Activated naive CD4-positive, alpha-beta T cell treated with anti-CD3 and anti-CD28 coated beads, Interleukin-2, amount 50 U/mL, for 72 hours (primary cell): ENCODE measurements at regions not wholly inside any gene's neighbourhood (a gene's known extent, or its start where the extent isn't known, plus 50 kb on each side); places are given as distances from the start of the nearest gene placed in this dataset.

Experiments
- ATAC-seq, 2 donors: fragments of 150-1000 bp; cut with Tn5 transposase; 2 replicates each; pipeline ENCODE4 v1.10.0; 2021; ENCODE audit warnings: mild to moderate bottlenecking in 2 of 2, moderate library complexity in 2 of 2
- DNase-seq, 2 donors: peaks; one replicate each; pipeline ENCODE4 v3.0.0; 2021 to 2022; ENCODE audit warnings: low spot score in 2 of 2
- H3K27ac Mint-ChIP-seq, 2 donors: one replicate each; pipeline ENCODE4 v1.8.0; 2022; ENCODE audit warnings: mild to moderate bottlenecking in 2 of 2, mixed read lengths in 2 of 2
- H3K36me3 Mint-ChIP-seq, 2 donors: one replicate each; pipeline ENCODE4 v1.8.0; 2022; ENCODE audit warnings: mixed read lengths in 2 of 2
- H3K9me3 Mint-ChIP-seq, 2 donors: one replicate each; pipeline ENCODE4 v1.8.0; 2022; ENCODE audit warnings: mixed read lengths in 2 of 2

- DNase-seq, result no peak
- Mint-ChIP-seq H3K9me3 (no peaks in the 10 kb centered on the region), H3K36me3 (no peaks in the 10 kb centered on the region), H3K27ac (no peak overlapping the region)
- ATAC-seq, result no peak
These were observed 448.1 kb downstream of the PLCL1 start for GRCh38 chr2:198252472-198252871.

DNA sequence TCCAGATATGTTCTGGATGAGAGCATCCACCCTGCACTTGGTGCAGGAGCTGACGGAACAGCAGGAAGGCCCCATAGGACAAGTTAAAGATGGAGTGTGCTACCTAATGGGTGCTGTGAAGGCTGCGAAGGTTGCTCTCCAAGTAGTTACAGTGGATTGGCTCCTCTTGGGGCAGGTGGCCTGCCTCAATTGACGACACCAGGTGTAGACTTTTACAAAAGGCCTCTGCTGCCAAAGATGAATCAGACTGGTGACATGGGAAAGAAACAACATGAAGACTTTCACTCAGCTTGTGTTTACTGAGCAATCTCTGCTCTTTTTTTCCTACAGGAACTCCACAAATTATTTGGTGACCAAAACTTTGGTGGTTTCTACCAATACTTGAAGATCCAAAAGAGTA is 437.7 kb downstream of the PLCL1 start:
- DNase-seq (no peak), ATAC-seq (no peak)
- Mint-ChIP-seq H3K36me3 (no peaks in the 10 kb centered on the region), H3K27ac (no peak overlapping the region), H3K9me3 (no peaks in the 10 kb centered on the region)

DNA sequence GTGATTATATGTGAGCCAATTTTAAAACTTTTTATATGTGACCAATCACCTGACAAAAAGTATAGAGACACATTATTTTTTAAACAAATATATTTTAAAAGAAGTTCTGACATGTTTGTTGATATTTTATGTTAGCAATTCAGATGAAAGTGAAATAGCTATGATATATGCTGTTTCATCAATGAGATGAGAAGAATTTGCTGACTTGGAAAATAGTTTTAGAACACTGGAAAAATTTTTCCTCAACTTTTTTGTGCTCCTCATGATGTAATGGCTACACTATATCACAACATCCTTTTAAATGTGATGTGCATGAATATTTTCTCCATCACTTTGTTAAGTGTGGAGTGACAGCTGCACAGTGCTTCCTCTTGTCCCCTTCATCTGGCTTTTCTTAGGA is 434.0 kb downstream of the PLCL1 start:
- no peak for ATAC-seq
- H3K27ac Mint-ChIP-seq, result no peak overlapping the region
- DNase-seq, result no peak
- no peaks in the 10 kb centered on the region for H3K9me3 Mint-ChIP-seq
- H3K36me3 Mint-ChIP-seq, result no peaks in the 10 kb centered on the region

GRCh38 chr2:198236338-198236737 is 431.9 kb downstream of the PLCL1 start:
- H3K9me3 Mint-ChIP-seq, result no peaks in the 10 kb centered on the region
- no peak overlapping the region for H3K27ac Mint-ChIP-seq
- no peaks in the 10 kb centered on the region for H3K36me3 Mint-ChIP-seq
- no peak for ATAC-seq
- DNase-seq, result no peak

DNA sequence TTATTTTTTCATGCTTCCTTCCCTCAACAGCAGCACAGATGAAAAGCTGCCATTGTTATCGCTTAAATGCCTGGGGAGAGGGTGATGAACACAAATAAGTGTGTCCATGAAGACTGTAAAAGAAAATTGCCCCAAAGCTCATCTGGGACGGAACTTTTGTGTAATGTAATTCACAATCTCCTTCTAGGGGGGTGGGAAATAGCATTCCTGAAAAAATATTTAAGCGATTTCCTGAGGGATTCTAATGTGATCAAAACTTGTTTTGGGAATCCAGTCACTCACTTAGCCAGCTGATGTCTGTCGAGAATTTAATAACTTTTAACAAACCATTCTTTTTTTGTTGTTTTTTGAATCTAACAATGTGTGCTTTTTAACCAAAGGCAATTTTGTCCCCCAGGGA is 427.9 kb downstream of the PLCL1 start:
- ATAC-seq (no peak), DNase-seq (no peak)
- Mint-ChIP-seq H3K9me3 (no peaks in the 10 kb centered on the region), H3K27ac (no peak overlapping the region), H3K36me3 (no peaks in the 10 kb centered on the region)

DNA sequence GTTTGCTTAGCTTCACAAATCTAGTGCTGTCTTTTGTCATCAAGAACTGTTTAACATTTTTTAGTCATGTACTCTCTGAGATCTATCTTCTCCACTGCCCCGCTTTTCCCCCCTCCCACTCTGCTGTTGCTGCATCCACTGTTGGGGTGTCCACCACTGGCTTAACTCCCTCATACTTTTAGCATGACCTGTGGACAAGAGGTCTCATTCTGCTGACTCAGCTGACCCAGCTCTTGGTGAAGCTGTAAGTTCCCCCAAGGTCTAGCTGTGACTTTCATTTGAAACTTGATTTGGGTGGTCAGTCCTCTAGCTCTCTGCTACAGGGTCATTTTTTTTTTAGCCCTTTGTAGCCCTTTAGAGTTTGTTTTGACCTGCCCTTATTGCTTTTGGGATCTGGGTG is 427.2 kb downstream of the PLCL1 start:
- Mint-ChIP-seq H3K9me3 (no peaks in the 10 kb centered on the region), H3K27ac (no peak overlapping the region), H3K36me3 (no peaks in the 10 kb centered on the region)
- ATAC-seq (no peak), DNase-seq (no peak)

- DNase-seq, result no peak
- H3K9me3 Mint-ChIP-seq, result no peaks in the 10 kb centered on the region
- H3K27ac Mint-ChIP-seq, result no peak overlapping the region
These were observed 416.6 kb downstream of the PLCL1 start for GRCh38 chr2:198220763-198221610.

DNA sequence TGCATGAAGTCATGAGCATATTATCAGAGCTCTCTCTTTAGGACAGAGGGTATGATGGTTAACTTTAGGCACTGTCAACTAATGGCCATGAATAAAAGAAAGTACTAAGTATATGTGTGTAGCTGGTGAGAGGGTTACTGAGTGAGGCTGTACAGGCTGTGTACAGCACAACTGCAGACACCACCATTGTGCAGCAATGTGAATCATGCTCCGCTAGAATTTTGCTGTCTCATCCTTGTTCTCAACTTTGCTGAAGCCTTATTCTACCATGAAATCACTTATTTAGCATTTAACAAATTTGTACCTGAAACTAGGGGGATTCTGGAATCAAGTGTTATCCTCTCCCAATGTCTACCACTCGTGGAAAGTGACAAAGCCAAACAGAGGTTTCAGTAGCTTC is 414.9 kb downstream of the PLCL1 start:
- ATAC-seq (no peak), DNase-seq (no peak)
- Mint-ChIP-seq H3K36me3 (no peaks in the 10 kb centered on the region), H3K27ac (no peak overlapping the region), H3K9me3 (no peaks in the 10 kb centered on the region)

More at GRCh38 chr2:198220763-198221610, 416.6 kb downstream of the PLCL1 start:
- no peak for ATAC-seq
- H3K36me3 Mint-ChIP-seq, result no peaks in the 10 kb centered on the region

DNA sequence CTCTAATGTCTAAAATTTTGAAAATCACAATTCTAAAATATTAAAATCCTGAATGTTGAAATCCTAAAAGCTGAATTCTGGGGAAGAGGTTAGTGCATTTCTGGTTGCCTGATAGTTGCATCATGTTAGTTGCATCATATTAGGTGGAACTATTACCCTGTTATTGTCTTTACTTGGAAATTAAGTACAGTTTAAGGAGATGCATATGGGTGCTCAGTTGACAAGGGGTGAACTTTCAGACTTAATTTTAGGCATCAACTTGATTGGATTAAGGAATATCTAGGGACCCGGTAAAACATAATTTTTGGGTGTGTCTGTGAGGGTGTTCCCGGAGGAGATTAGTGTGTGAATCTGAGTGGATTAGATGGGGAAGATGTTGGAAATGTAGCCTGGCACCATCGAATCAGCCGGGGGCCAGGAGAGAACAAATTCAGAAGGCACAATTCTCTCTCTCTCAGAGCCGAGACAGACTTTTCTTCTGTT is 409.8 kb downstream of the PLCL1 start:
- Mint-ChIP-seq H3K9me3 (no peaks in the 10 kb centered on the region), H3K36me3 (no peaks in the 10 kb centered on the region), H3K27ac (no peak overlapping the region)
- DNase-seq, result no peak
- no peak for ATAC-seq

DNA sequence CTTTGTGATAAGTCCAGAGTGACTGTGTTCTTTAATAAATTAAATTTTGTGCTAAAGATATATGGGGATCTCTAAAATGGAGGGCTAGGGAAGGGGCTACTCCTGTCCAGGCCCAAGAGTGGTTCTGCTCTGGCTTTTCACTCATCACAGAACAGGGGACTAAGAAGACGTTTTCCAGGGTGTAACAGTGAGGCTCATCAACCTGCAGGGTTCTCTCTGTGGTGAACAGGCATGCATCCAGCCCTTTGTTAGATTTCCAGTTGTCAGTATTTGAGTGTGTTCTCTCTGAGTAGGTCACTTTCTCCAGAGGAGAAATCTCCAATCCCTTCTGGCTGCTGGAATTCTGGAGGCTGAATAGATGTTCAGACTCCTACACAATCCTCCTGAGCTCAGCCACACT is 408.9 kb downstream of the PLCL1 start:
- DNase-seq, result no peak
- Mint-ChIP-seq H3K9me3 (no peaks in the 10 kb centered on the region), H3K36me3 (no peaks in the 10 kb centered on the region), H3K27ac (no peak overlapping the region)
- no peak for ATAC-seq

GRCh38 chr2:198211706-198212105 is 407.3 kb downstream of the PLCL1 start:
- Mint-ChIP-seq H3K36me3 (no peaks in the 10 kb centered on the region), H3K27ac (no peak overlapping the region), H3K9me3 (no peaks in the 10 kb centered on the region)
- DNase-seq (no peak), ATAC-seq (no peak)

GRCh38 chr2:198203336-198204069 is 399.1 kb downstream of the PLCL1 start:
- Mint-ChIP-seq H3K9me3 (no peaks in the 10 kb centered on the region), H3K27ac (no peak overlapping the region), H3K36me3 (no peaks in the 10 kb centered on the region)
- DNase-seq (no peak), ATAC-seq (no peak)
